Mononuclear cell (primary cell): ENCODE measurements at regions not wholly inside any gene's neighbourhood (a gene's known extent, or its start where the extent isn't known, plus 50 kb on each side); places are given as distances from the start of the nearest gene placed in this dataset.

ENCODE experiments used
- H3K27me3 ChIP-seq: 2 replicates; pipeline ENCODE4 v1.6.0; 2011; ENCODE audit warnings: low read length, control low read depth; ENCODE audit not compliant: insufficient read depth
- H3K4me1 ChIP-seq: 2 replicates; pipeline ENCODE4 v1.5.1; 2011; ENCODE audit warnings: mild to moderate bottlenecking, low read length, control low read depth; ENCODE audit not compliant: insufficient read depth
- H3K4me3 ChIP-seq: 2 replicates; pipeline ENCODE4 v1.5.1; 2011; ENCODE audit warnings: mild to moderate bottlenecking, low read length, moderate library complexity
- H3K9me3 ChIP-seq: 2 replicates; pipeline ENCODE4 v1.5.1; 2011; ENCODE audit warnings: low read depth, mild to moderate bottlenecking, control low read depth, low read length

- Histone ChIP-seq H3K4me3 (no peak overlapping the region), H3K9me3 (no peaks in the 10 kb centered on the region), H3K27me3 (no peaks in the 10 kb centered on the region), H3K4me1 (no peaks in the 10 kb centered on the region)
Observed at GRCh38 chr1:114292835-114293234, 139.2 kb upstream of the SYT6 start.

GRCh38 chr1:114292194-114292593 is 138.5 kb upstream of the SYT6 start:
- Histone ChIP-seq H3K4me1 (no peaks in the 10 kb centered on the region), H3K9me3 (no peaks in the 10 kb centered on the region), H3K27me3 (no peaks in the 10 kb centered on the region), H3K4me3 (no peak overlapping the region)

- no peaks in the 10 kb centered on the region for H3K4me1 ChIP-seq
- no peaks in the 10 kb centered on the region for H3K9me3 ChIP-seq
- H3K4me3 ChIP-seq: no peak overlapping the region
- no peaks in the 10 kb centered on the region for H3K27me3 ChIP-seq
Observed at GRCh38 chr1:114290776-114291175, 137.1 kb upstream of the SYT6 start.

- Histone ChIP-seq H3K27me3 (no peaks in the 10 kb centered on the region), H3K9me3 (no peaks in the 10 kb centered on the region), H3K4me1 (no peaks in the 10 kb centered on the region), H3K4me3 (no peak overlapping the region)
Observed at GRCh38 chr1:114290341-114290740, 136.7 kb upstream of the SYT6 start.

GRCh38 chr1:114289824-114290223 is 136.2 kb upstream of the SYT6 start:
- H3K9me3 ChIP-seq: no peaks in the 10 kb centered on the region
- no peaks in the 10 kb centered on the region for H3K27me3 ChIP-seq
- no peak overlapping the region for H3K4me3 ChIP-seq
- no peaks in the 10 kb centered on the region for H3K4me1 ChIP-seq

- Histone ChIP-seq H3K9me3 (no peaks in the 10 kb centered on the region), H3K4me1 (no peaks in the 10 kb centered on the region), H3K4me3 (no peak overlapping the region), H3K27me3 (no peaks in the 10 kb centered on the region)
Observed at GRCh38 chr1:114289306-114289705, 135.6 kb upstream of the SYT6 start.

- Histone ChIP-seq H3K4me1 (no peaks in the 10 kb centered on the region), H3K9me3 (no peaks in the 10 kb centered on the region), H3K27me3 (no peaks in the 10 kb centered on the region), H3K4me3 (no peak overlapping the region)
Observed at GRCh38 chr1:114286960-114287359, 133.3 kb upstream of the SYT6 start.

- H3K27me3 ChIP-seq: no peaks in the 10 kb centered on the region
- no peaks in the 10 kb centered on the region for H3K9me3 ChIP-seq
- no peak overlapping the region for H3K4me3 ChIP-seq
- H3K4me1 ChIP-seq: no peaks in the 10 kb centered on the region
Observed at GRCh38 chr1:114286179-114286578, 132.5 kb upstream of the SYT6 start.

GRCh38 chr1:114282751-114283403 is 129.2 kb upstream of the SYT6 start:
- Histone ChIP-seq H3K9me3 (no peaks in the 10 kb centered on the region), H3K4me3 (no peak overlapping the region), H3K27me3 (peaks cover under 1% of the 10 kb centered on the region), H3K4me1 (no peaks in the 10 kb centered on the region)

- H3K9me3 ChIP-seq: no peaks in the 10 kb centered on the region
- H3K4me3 ChIP-seq: no peak overlapping the region
- no peaks in the 10 kb centered on the region for H3K4me1 ChIP-seq
- H3K27me3 ChIP-seq: peaks cover 14% of the 10 kb centered on the region
Observed at GRCh38 chr1:114278911-114279310, 125.2 kb upstream of the SYT6 start.

GRCh38 chr1:114278430-114278829 is 124.8 kb upstream of the SYT6 start:
- peaks cover 14% of the 10 kb centered on the region for H3K27me3 ChIP-seq
- H3K4me3 ChIP-seq: no peak overlapping the region
- H3K9me3 ChIP-seq: no peaks in the 10 kb centered on the region
- H3K4me1 ChIP-seq: no peaks in the 10 kb centered on the region

- Histone ChIP-seq H3K4me3 (no peak overlapping the region), H3K27me3 (peaks cover 14% of the 10 kb centered on the region), H3K9me3 (no peaks in the 10 kb centered on the region), H3K4me1 (no peaks in the 10 kb centered on the region)
Observed at GRCh38 chr1:114274621-114275317, 121.1 kb upstream of the SYT6 start.

- no peaks in the 10 kb centered on the region for H3K4me1 ChIP-seq
Observed at GRCh38 chr1:114272593-114272992, 118.9 kb upstream of the SYT6 start.

GRCh38 chr1:114270718-114271117 is 117.0 kb upstream of the SYT6 start:
- Histone ChIP-seq H3K4me1 (no peaks in the 10 kb centered on the region), H3K4me3 (no peak overlapping the region), H3K27me3 (peaks cover 1% of the 10 kb centered on the region), H3K9me3 (no peaks in the 10 kb centered on the region)

More at GRCh38 chr1:114272593-114272992, 118.9 kb upstream of the SYT6 start:
- Histone ChIP-seq H3K4me3 (no peak overlapping the region), H3K27me3 (peaks cover 11% of the 10 kb centered on the region), H3K9me3 (no peaks in the 10 kb centered on the region)

- H3K9me3 ChIP-seq: no peaks in the 10 kb centered on the region
- H3K4me3 ChIP-seq: no peak overlapping the region
- H3K27me3 ChIP-seq: no peaks in the 10 kb centered on the region
- H3K4me1 ChIP-seq: no peaks in the 10 kb centered on the region
Observed at GRCh38 chr1:114270282-114270681, 116.6 kb upstream of the SYT6 start.

- no peaks in the 10 kb centered on the region for H3K4me1 ChIP-seq
- H3K9me3 ChIP-seq: no peaks in the 10 kb centered on the region
- H3K27me3 ChIP-seq: no peaks in the 10 kb centered on the region
- no peak overlapping the region for H3K4me3 ChIP-seq
Observed at GRCh38 chr1:114269539-114269938, 115.9 kb upstream of the SYT6 start.
